Left renal cortex interstitium (tissue), 4 donors: ENCODE measurements at regions not wholly inside any gene's neighbourhood (a gene's known extent, or its start where the extent isn't known, plus 50 kb on each side); places are given as distances from the start of the nearest gene placed in this dataset.

ENCODE experiments used
- DNase-seq, 4 donors: peaks; one replicate each; pipeline ENCODE4 v3.0.0-alpha.2; 2013; ENCODE audit warnings: low read depth in 4 of 4, low spot score in 2 of 4, missing footprints in 1 of 4

GRCh38 chr11:37040921-37041320 lies 442.9 kb upstream of the RAG2 start:
- DNase-seq, result no peak

- no peak for DNase-seq
These were observed 440.9 kb upstream of the RAG2 start for GRCh38 chr11:37038911-37039310.

GRCh38 chr11:37026741-37027140 lies 428.7 kb upstream of the RAG2 start:
- DNase-seq, result no peak

- DNase-seq, result no peak
These were observed 428.3 kb upstream of the RAG2 start for GRCh38 chr11:37026326-37026725.

- DNase-seq, result no peak
These were observed 408.5 kb upstream of the RAG2 start for GRCh38 chr11:37006563-37006962.

- DNase-seq, result no peak
These were observed 404.8 kb upstream of the RAG2 start for GRCh38 chr11:37002831-37003230.

GRCh38 chr11:36997656-36998055 lies 399.6 kb upstream of the RAG2 start:
- no peak for DNase-seq

GRCh38 chr11:36996795-36997194 lies 398.8 kb upstream of the RAG2 start:
- DNase-seq, result no peak

GRCh38 chr11:36994208-36994607 lies 396.2 kb upstream of the RAG2 start:
- DNase-seq, result no peak

- DNase-seq, result no peak
These were observed 390.5 kb upstream of the RAG2 start for GRCh38 chr11:36988556-36988955.

GRCh38 chr11:36985562-36985961 lies 387.5 kb upstream of the RAG2 start:
- DNase-seq, result no peak

- no peak for DNase-seq
These were observed 378.7 kb upstream of the RAG2 start for GRCh38 chr11:36976741-36977140.

GRCh38 chr11:36974771-36975170 lies 376.7 kb upstream of the RAG2 start:
- no peak for DNase-seq

- DNase-seq, result peak in 2 of 4 donors; percentile 10 to 38
These were observed 355.9 kb upstream of the RAG2 start for GRCh38 chr11:36953976-36954375.

GRCh38 chr11:36948460-36949127 lies 350.6 kb upstream of the RAG2 start:
- DNase-seq, result no peak

- no peak for DNase-seq
These were observed 347.3 kb upstream of the RAG2 start for GRCh38 chr11:36945384-36945783.

- DNase-seq, result no peak
These were observed 335.4 kb upstream of the RAG2 start for GRCh38 chr11:36933481-36933880.

- DNase-seq, result no peak
These were observed 333.1 kb upstream of the RAG2 start for GRCh38 chr11:36931139-36931538.

- no peak for DNase-seq
These were observed 332.2 kb upstream of the RAG2 start for GRCh38 chr11:36930256-36930655.

- DNase-seq, result no peak
These were observed 331.4 kb upstream of the RAG2 start for GRCh38 chr11:36929401-36929800.

GRCh38 chr11:36928621-36929020 lies 330.6 kb upstream of the RAG2 start:
- DNase-seq, result no peak

- no peak for DNase-seq
These were observed 301.8 kb upstream of the RAG2 start for GRCh38 chr11:36899800-36900199.

- no peak for DNase-seq
These were observed 292.8 kb upstream of the RAG2 start for GRCh38 chr11:36890841-36891240.
